Amniotic stem cell (primary cell): ENCODE measurements at regions not wholly inside any gene's neighbourhood (a gene's known extent, or its start where the extent isn't known, plus 50 kb on each side); places are given as distances from the start of the nearest gene placed in this dataset.

Experiments used
- DNase-seq: peaks from one replicate; lab custom pipeline; 2025; lab: John Stamatoyannopoulos, UW

DNA sequence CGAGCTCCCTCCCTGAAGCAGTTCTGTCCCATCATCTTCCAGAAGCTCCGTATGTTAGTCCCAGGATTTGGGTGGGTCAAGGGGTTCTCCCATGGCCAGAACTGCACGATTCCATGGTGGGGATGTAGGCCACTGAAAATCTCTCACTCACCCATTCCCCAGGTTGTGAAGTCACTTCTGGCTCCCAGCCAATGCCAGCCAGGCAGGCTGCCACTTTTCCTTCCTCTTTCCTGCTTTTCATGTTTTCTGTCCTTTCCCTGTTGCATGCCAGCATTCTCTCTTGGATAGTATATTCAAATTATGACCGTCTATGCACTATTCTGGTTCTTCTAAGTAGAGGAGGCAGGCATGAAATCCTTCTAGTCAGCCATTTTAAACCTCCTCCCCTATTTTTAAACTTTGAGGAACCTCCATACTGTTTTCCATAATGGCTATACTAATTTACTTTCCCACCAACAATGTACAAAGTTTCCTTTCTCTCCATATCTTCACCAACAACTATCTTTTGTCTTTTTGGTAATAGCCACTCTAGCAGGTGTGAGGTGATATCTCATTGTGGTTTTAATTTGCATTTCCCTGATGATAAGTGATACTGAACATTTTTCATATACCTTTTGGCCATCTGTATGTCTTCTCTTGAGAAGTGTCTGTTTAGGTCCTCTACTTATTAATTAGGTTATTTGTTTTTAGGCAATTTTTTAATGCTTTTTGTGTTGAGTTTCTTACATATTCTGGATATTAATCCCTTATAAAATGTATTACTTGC is 182.1 kb upstream of the TET2 start:
- no peak for DNase-seq

- DNase-seq, result no peak
Measured at GRCh38 chr4:104966349-104967033, 180.2 kb upstream of the TET2 start.

- no peak for DNase-seq
Measured at GRCh38 chr4:104967034-104967401, 179.7 kb upstream of the TET2 start.

DNA sequence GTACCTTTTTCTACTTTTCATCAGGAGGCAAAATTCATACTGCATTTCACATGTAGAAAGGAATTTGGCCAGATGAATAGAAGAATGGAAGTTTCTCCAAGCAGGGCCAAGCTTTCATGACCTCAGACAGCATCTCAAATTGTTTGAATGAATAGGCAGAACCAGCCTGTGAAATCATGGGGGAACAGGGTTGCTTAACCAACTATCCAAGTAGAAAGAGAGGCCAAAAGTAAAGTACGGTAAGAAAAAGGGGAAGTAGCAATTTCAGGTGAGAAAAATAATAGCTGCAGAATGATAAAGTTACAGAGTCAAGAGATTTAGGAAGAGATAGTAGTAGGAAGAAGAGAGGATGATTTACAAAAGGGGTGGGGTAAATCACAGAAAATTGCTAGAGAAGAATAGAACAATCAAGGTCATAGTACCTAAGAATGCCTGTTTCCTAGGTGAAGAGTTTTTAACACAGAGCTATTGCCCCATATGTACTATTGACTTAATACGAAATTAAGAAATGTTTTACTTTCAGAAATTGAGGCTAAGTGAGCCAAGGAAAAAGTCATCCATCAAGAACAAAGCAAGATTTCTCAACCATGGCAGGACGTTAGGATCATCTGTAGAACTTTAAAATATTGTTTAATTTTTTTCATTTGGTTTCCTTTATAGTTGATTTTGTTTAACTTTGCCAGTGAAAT is 177.1 kb upstream of the TET2 start:
- DNase-seq, result no peak

- DNase-seq, result no peak
Measured at GRCh38 chr4:104971462-104971861, 175.2 kb upstream of the TET2 start.

DNA sequence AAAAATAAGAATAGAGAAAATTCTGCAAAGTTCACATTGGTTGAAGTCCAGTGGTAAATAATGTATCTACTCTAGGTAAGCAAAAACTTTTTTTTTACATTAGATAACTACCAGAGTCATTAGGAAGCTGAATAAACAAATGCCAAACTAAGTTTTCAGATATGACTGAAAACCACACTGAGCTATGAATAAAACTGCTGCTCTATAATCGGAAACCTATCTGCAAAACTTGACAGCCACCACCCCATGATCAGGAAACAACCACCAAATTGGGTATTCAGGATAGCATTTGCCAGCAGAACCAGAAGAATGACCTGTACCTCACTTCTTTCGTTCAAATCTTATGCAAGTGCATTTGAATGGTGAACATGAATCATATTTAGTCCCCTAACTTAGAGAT is 173.0 kb upstream of the TET2 start:
- no peak for DNase-seq

DNA sequence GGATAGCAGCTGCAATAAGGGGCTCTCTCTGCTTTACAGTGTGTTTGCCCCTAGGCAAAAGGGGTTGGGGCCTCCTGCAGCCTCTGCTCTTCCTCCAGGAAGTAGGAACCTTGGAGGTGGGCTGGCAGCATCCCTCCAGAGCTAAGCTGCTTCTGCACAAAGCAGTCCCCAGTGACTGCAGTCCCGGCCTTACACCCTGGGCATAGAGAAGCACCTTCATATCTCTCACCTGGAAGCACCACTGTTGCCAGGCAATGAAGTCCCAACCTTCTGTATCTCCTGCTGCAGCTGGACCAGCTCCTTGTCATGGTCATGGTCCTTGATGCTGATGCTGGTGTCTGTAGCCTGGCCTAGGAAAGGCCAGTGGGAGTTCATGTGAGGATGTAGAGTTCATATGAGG is 171.1 kb upstream of the TET2 start:
- DNase-seq, result no peak

- DNase-seq, result no peak
Measured at GRCh38 chr4:104976262-104976661, 170.4 kb upstream of the TET2 start.

- no peak for DNase-seq
Measured at GRCh38 chr4:104979083-104979760, 167.5 kb upstream of the TET2 start.

- no peak for DNase-seq
Measured at GRCh38 chr4:104983615-104984179, 163.0 kb upstream of the TET2 start.

- DNase-seq, result no peak
Measured at GRCh38 chr4:104986306-104986705, 160.4 kb upstream of the TET2 start.

- no peak for DNase-seq
Measured at GRCh38 chr4:104989371-104989770, 157.3 kb upstream of the TET2 start.

DNA sequence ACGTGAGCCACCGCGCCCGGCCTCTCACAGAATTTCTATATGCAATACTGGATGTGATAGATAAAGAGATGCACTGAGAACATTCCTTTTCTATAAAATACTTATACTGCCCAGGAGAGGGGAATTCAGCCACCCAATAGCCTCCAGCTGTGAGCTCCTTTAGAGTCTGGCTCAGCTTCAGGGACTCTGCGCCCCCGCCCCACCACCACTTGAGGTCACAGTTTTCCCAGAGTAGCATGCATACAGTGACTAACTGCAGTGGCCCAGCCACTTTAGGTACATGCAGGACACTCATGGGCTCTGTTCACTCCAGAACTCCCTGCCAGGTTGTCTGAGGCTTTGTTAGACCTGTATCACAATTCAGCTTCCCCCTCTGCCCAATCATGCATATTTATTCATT is 144.4 kb upstream of the TET2 start:
- no peak for DNase-seq

- no peak for DNase-seq
Measured at GRCh38 chr4:105014234-105014633, 132.4 kb upstream of the TET2 start.

DNA sequence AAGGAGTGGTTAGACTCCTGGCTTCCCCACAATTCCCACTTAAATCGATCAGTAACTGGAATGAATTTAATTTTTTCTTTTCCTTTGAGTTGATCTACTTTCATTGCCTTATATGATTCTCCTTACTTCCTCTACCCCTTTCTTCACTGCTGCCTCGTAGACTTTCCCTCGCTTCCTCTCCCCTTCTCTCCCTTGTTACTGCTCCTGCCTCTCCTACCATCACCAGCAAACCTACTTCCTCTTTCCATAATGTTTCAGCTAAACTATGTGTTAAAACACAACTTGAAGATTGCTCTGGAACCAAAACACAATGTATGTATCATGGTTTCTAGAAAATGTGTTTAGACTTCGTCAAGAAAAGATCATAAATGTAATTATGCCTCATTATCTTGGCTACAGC is 132.0 kb upstream of the TET2 start:
- no peak for DNase-seq

DNA sequence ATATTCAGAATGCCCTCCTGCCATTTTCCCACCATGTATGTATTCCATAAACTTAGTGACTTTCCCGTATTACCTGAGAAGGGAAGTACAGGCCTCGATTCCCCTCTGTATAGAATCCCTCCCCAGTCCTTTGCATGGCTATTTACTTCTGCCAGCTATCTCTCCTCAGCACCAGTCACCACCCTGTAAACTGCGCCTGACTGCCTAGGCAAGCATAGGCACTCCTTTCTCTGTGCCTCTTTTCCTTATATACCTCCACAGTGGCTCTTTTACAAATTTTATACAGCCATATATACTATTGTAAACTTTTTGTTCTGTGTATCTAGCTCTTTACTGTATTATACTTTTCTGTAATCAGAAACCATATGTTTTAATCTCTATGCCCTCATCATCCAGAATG is 130.9 kb upstream of the TET2 start:
- DNase-seq, result no peak

- no peak for DNase-seq
Measured at GRCh38 chr4:105022811-105023667, 123.6 kb upstream of the TET2 start.

DNA sequence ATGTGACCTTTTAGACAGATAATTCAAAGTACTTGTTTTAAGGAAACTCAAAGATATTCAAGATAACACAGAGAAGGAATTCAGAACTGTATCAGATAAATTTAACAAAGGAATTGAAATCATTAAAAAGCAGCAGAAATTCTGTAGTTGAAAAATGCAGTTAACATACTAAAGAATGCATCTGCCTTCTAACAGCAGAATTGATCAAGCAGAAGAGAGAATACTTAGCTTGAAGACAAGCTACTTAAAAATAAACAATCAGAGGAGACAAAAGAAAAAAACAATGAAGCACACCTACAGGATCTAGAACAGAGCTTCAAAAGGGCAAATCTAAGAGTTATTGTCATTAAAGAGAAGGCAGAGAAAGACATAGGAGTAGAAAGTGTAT is 123.0 kb upstream of the TET2 start:
- DNase-seq, result no peak

DNA sequence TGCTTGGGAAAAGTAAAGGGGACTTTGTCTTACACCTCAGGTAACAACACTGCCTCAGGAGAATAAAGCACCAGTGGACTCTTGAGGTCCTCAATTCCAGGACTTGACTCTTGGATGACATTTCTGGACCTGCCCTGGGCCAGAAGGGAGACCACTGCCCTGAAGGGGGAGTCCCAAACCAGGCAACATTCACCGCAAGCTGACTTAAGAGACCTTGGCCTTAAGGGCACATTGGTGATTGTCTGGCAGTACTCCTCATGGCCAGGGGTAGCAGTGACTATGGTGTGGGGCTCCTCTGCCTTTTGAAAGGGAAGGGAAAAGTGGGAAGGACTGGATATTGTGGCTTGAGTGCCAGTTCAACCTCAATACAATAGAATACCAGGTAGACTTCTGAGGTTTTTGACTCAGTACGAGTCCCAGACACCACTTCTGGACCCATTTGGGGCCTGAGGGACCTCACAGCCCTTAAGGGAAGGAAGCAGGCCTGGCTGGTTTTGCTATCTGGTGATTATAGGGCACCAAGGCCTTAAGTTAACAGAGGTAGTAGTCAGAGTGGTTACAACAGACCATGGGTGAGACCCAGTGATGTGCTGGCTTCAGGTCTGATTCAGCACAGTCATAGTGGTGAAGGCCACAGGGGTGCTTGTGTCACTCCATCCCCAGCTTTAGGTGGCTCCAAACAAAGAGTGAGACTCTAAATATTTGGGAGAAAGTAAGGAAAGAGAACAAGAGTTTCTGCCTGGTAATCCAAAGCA is 121.2 kb upstream of the TET2 start:
- no peak for DNase-seq

DNA sequence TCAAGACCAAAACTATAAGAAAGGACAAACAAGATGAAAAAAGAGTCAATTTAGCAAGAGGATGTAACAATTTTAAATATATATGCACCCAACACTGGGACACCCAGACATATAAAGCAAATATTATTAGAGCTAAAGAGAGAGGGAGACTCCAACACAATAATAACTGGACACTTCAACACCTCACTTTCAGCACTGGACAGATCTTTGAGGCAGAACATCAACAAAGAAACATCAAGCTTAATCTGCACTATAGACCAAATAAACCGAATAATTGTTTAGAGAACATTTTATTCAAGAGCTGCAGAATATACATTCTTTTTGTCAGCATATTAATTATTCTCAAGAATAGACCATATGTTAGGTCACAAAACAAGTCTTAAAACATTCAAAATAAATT is 109.7 kb upstream of the TET2 start:
- DNase-seq, result no peak

DNA sequence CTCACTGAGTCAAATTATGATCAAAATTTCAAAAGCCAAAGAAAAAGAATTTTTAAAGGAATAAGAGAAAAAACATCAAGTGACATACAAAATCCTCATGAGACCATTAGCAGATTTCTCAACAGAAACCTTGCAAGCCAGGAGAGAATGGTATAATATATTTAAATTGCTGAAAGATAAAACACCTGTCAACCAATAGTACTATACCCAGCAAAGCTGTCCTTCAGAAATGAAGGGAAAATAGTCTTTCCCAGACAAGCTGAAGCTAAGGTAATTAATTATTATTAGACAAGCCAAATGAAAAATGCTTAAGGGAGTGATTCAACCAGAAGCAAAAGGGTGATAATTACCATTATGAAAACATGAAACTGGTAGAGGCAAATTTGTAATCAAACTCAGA is 104.2 kb upstream of the TET2 start:
- no peak for DNase-seq
